Prostate gland (tissue), 2 donors: ENCODE measurements at regions not wholly inside any gene's neighbourhood (a gene's known extent, or its start where the extent isn't known, plus 50 kb on each side); places are given as distances from the start of the nearest gene placed in this dataset.

Experiments
- POLR2A ChIP-seq: fragments of 450-650 bp; IDR thresholded peaks from one replicate; pipeline ENCODE4 v1.6.1; 2016; ENCODE audit warnings: antibody characterized with exemption, mild to moderate bottlenecking
- POLR2AphosphoS5 ChIP-seq: sonication (generic); formaldehyde crosslinking; IDR thresholded peaks from one replicate; pipeline ENCODE4 v1.6.1; 2017; ENCODE audit warnings: antibody characterized with exemption
- TF ChIP-seq, protein P1 (sequence below), 4 experiments: fragments of 200-600 bp in 2 of 4; fragments of 450-650 bp in 2 of 4; sonication (generic) in 2 of 4; IDR thresholded peaks; 1 replicate in 3 of 4; 2 replicates in 1 of 4; pipeline ENCODE4 v1.5.1; 2016 to 2019; ENCODE audit warnings: antibody characterized with exemption in 4 of 4, mild to moderate bottlenecking in 2 of 4, moderate library complexity in 2 of 4

DNA sequence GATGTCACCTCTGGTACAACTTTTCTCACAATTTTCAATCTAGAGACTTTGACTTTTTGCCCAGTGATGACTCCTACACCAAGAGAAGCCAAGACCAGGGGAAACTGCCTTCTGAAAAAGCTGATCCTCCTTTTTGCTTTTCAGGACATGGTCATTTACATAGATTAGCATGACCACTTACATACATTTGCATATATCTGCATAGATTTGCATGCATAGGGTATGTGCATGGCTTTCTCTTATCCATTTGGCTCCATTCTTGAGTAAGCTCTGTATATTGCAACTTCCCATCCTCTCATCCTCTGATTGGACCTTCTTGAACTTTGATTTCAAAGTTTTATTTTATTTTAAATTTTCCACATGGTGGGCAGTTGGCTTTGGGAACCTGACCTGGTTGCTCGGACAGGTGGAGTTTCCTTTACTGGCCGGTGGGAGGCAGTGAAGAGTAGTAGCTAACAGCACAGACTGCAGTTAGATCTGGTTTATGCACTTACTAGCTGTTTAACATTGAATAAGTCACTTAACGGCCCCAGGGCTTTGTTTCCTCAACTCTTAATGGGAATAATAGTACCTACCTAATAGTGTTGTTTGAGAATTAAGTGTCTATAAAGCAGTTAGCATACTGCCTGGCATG lies 92.9 kb downstream of the GPR139 start:
- no peak for TF ChIP-seq POLR2A
- TF ChIP-seq, protein P1, sequence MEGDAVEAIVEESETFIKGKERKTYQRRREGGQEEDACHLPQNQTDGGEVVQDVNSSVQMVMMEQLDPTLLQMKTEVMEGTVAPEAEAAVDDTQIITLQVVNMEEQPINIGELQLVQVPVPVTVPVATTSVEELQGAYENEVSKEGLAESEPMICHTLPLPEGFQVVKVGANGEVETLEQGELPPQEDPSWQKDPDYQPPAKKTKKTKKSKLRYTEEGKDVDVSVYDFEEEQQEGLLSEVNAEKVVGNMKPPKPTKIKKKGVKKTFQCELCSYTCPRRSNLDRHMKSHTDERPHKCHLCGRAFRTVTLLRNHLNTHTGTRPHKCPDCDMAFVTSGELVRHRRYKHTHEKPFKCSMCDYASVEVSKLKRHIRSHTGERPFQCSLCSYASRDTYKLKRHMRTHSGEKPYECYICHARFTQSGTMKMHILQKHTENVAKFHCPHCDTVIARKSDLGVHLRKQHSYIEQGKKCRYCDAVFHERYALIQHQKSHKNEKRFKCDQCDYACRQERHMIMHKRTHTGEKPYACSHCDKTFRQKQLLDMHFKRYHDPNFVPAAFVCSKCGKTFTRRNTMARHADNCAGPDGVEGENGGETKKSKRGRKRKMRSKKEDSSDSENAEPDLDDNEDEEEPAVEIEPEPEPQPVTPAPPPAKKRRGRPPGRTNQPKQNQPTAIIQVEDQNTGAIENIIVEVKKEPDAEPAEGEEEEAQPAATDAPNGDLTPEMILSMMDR (IDR thresholded peaks at IDR 0.05): no peak
- no peak for TF ChIP-seq POLR2AphosphoS5
